LNCAP (cell line): ENCODE measurements at regions not wholly inside any gene's neighbourhood (a gene's known extent, or its start where the extent isn't known, plus 50 kb on each side); places are given as distances from the start of the nearest gene placed in this dataset.

Experiments used
- CTCF ChIP-seq: fragments of 450-650 bp; IDR thresholded peaks from 2 replicates; pipeline ENCODE4 v1.5.1; 2017; ENCODE audit warnings: mild to moderate bottlenecking

- no peak for TF ChIP-seq CTCF
Observed at GRCh38 chr12:24759155-24759554, 189.7 kb downstream of the BCAT1 start.

- TF ChIP-seq CTCF, result no peak
Observed at GRCh38 chr12:24756479-24757024, 192.3 kb downstream of the BCAT1 start.

GRCh38 chr12:24754690-24755638 is 193.9 kb downstream of the BCAT1 start:
- no peak for TF ChIP-seq CTCF

- no peak for TF ChIP-seq CTCF
Observed at GRCh38 chr12:24752763-24753462, 196.0 kb downstream of the BCAT1 start.

- no peak for TF ChIP-seq CTCF
Observed at GRCh38 chr12:24751181-24751580, 197.7 kb downstream of the BCAT1 start.

GRCh38 chr12:24750263-24750662 is 198.6 kb downstream of the BCAT1 start:
- no peak for TF ChIP-seq CTCF

- TF ChIP-seq CTCF, result no peak
Observed at GRCh38 chr12:24749171-24749570, 199.7 kb downstream of the BCAT1 start.
